H1 (cell line): ENCODE measurements at regions not wholly inside any gene's neighbourhood (a gene's known extent, or its start where the extent isn't known, plus 50 kb on each side); places are given as distances from the start of the nearest gene placed in this dataset.

Experiments used
- CTCF ChIA-PET: fragments of 300-600 bp; sonication (Branson Sonifier 250); formaldehyde crosslinking; loops from one replicate; lab custom pipeline; 2021; ENCODE audit not compliant: partially characterized antibody; lab: Charles Lee
- POLR2A ChIA-PET: fragments of 300-600 bp; sonication (Branson Sonifier 250); formaldehyde crosslinking; loops from one replicate; lab custom pipeline; 2021; ENCODE audit warnings: inconsistent platforms; ENCODE audit not compliant: partially characterized antibody; lab: Charles Lee
- DNase-seq, 2 experiments: peaks; one replicate each; pipeline versions ENCODE4 v3.0.0 to v3.0.0-alpha.2; 2010 to 2022; ENCODE audit warnings: low spot score in 2 of 2, low read depth in 1 of 2, mixed read lengths in 1 of 2
- FAIRE-seq: peaks from 2 replicates; lab custom pipeline; 2011; peaks lifted over from hg19 to GRCh38; lab: Jason Lieb, UNC
- H2AFZ ChIP-seq: 2 replicates; pipeline ENCODE4 v1.8.1; 2012; ENCODE audit warnings: low read length, inconsistent platforms
- H2AK5ac ChIP-seq: 2 replicates; pipeline ENCODE4 v1.6.1; 2013; ENCODE audit warnings: low read depth, low read length
- H2BK120ac ChIP-seq: replicated peaks from 2 replicates; pipeline ENCODE3; 2013; ENCODE audit warnings: low read depth, low read length, inconsistent platforms
- H2BK12ac ChIP-seq: 2 replicates; pipeline ENCODE4 v1.6.1; 2013; ENCODE audit warnings: low read depth, low read length
- H2BK15ac ChIP-seq: 2 replicates; pipeline ENCODE4 v1.6.1; 2013; ENCODE audit warnings: low read length
- H2BK20ac ChIP-seq: 2 replicates; pipeline ENCODE4 v1.6.1; 2013; ENCODE audit warnings: low read length
- H2BK5ac ChIP-seq: 2 replicates; pipeline ENCODE4 v1.6.1; 2013; ENCODE audit warnings: low read depth, low read length
- H3K14ac ChIP-seq: 2 replicates; pipeline ENCODE4 v1.6.1; 2013; ENCODE audit warnings: inconsistent platforms; ENCODE audit not compliant: insufficient read length
- H3K18ac ChIP-seq: 2 replicates; pipeline ENCODE4 v1.6.1; 2013; ENCODE audit warnings: low read length; ENCODE audit errors: extremely low read depth
- H3K23ac ChIP-seq: 2 replicates; pipeline ENCODE4 v1.6.1; 2013; ENCODE audit warnings: inconsistent platforms; ENCODE audit not compliant: insufficient read length
- H3K23me2 ChIP-seq: 2 replicates; pipeline ENCODE4 v1.6.1; 2013; ENCODE audit warnings: low read depth, low read length
- H3K27ac ChIP-seq: 2 replicates; pipeline ENCODE4 v1.6.1; 2011; ENCODE audit warnings: low read depth, low read length, inconsistent platforms
- H3K27me3 ChIP-seq, 4 experiments: replicated peaks in 1 of 4; 1 replicate in 1 of 4; 2 replicates in 3 of 4; pipeline versions ENCODE4 v1.6.1 to v1.8.1; 2011 to 2013; ENCODE audit warnings: low read length in 3 of 4, mild to moderate bottlenecking in 3 of 4, inconsistent platforms in 2 of 4, mixed read lengths in 2 of 4, moderate library complexity in 1 of 4; ENCODE audit not compliant: control insufficient read depth in 3 of 4, insufficient read depth in 3 of 4; ENCODE audit errors: extremely low read depth in 1 of 4
- H3K36me3 ChIP-seq, 4 experiments: 2 replicates each; pipeline versions ENCODE4 v1.6.1 to v1.8.1; 2011 to 2013; ENCODE audit warnings: mild to moderate bottlenecking in 4 of 4, low read length in 3 of 4, moderate library complexity in 2 of 4, control low read depth in 1 of 4, inconsistent platforms in 1 of 4; ENCODE audit not compliant: insufficient read depth in 4 of 4, control insufficient read depth in 2 of 4
- H3K4ac ChIP-seq: replicated peaks from 2 replicates; pipeline ENCODE3; 2013; ENCODE audit warnings: low read length, low read depth, mixed read lengths, inconsistent platforms; ENCODE audit not compliant: insufficient read length
- H3K4me1 ChIP-seq, 4 experiments: replicated peaks in 1 of 4; 1 replicate in 1 of 4; 2 replicates in 3 of 4; pipeline versions ENCODE4 v1.6.1 to v1.8.1; 2011 to 2013; ENCODE audit warnings: low read length in 3 of 4, inconsistent platforms in 2 of 4, mixed read lengths in 1 of 4; ENCODE audit not compliant: insufficient read depth in 4 of 4, control insufficient read depth in 3 of 4
- H3K4me2 ChIP-seq, 2 experiments: 2 replicates each; pipeline versions ENCODE4 v1.6.1 to v1.8.1; 2011 to 2013; ENCODE audit warnings: low read depth in 2 of 2, low read length in 2 of 2, control low read depth in 1 of 2, inconsistent platforms in 1 of 2, mild to moderate bottlenecking in 1 of 2; ENCODE audit not compliant: insufficient read depth in 1 of 2
- H3K4me3 ChIP-seq, 4 experiments: fragments of 200-600, 300-600 bp in 1 of 4; sonication (generic), shearing (Covaris generic), sonication (Bioruptor Twin) in 1 of 4; 2 replicates each; pipeline versions ENCODE4 v1.5.1 to v1.8.1; 2011 to 2016; ENCODE audit warnings: low read length in 4 of 4, low read depth in 3 of 4, control low read depth in 2 of 4, inconsistent platforms in 2 of 4, mild to moderate bottlenecking in 2 of 4, mixed read lengths in 1 of 4, moderate library complexity in 1 of 4; ENCODE audit not compliant: insufficient read depth in 2 of 4; ENCODE audit errors: extremely low read depth in 1 of 4
- H3K56ac ChIP-seq: replicated peaks from 2 replicates; pipeline ENCODE3; 2013; ENCODE audit warnings: low read depth, mild to moderate bottlenecking, mixed read lengths, low read length, inconsistent platforms; ENCODE audit not compliant: insufficient read length
- H3K79me1 ChIP-seq: 2 replicates; pipeline ENCODE4 v1.6.1; 2013; ENCODE audit warnings: low read depth, low read length, control low read depth
- H3K79me2 ChIP-seq, 2 experiments: 2 replicates each; pipeline versions ENCODE4 v1.6.1 to v1.8.1; 2012 to 2013; ENCODE audit warnings: low read length in 2 of 2, mild to moderate bottlenecking in 2 of 2, inconsistent platforms in 1 of 2; ENCODE audit not compliant: insufficient read depth in 2 of 2, control insufficient read depth in 1 of 2
- H3K9ac ChIP-seq, 4 experiments: replicated peaks in 1 of 4; 1 replicate in 1 of 4; 2 replicates in 3 of 4; pipeline versions ENCODE4 v1.6.1 to v1.8.1; 2011 to 2013; ENCODE audit warnings: low read depth in 3 of 4, low read length in 3 of 4, control low read depth in 2 of 4, mild to moderate bottlenecking in 2 of 4, moderate library complexity in 2 of 4, inconsistent platforms in 1 of 4; ENCODE audit errors: extremely low read depth in 1 of 4
- H3K9me3 ChIP-seq, 2 experiments: 2 replicates each; pipeline versions ENCODE4 v1.6.1 to v1.8.1; 2012 to 2013; ENCODE audit warnings: mild to moderate bottlenecking in 2 of 2, moderate library complexity in 2 of 2, control low read depth in 1 of 2, inconsistent platforms in 1 of 2, low read depth in 1 of 2, low read length in 1 of 2, mixed read lengths in 1 of 2; ENCODE audit not compliant: insufficient read depth in 2 of 2
- H4K20me1 ChIP-seq, 2 experiments: replicated peaks in 1 of 2; 2 replicates each; pipeline versions ENCODE3 to v1.8.1; 2011 to 2013; ENCODE audit warnings: inconsistent platforms in 2 of 2, low read length in 2 of 2, mild to moderate bottlenecking in 1 of 2; ENCODE audit not compliant: insufficient read depth in 2 of 2, control insufficient read depth in 1 of 2
- H4K5ac ChIP-seq: 2 replicates; pipeline ENCODE4 v1.6.1; 2013; ENCODE audit warnings: low read length, low read depth, mixed read lengths, inconsistent platforms; ENCODE audit not compliant: insufficient read length
- H4K8ac ChIP-seq: 2 replicates; pipeline ENCODE4 v1.8.0; 2013; ENCODE audit warnings: mild to moderate bottlenecking, moderate library complexity, low read length, inconsistent platforms; ENCODE audit not compliant: insufficient read depth; ENCODE audit errors: extremely low read depth
- H4K91ac ChIP-seq: replicated peaks from 2 replicates; pipeline ENCODE3; 2013; ENCODE audit warnings: low read length, mixed read lengths, inconsistent platforms; ENCODE audit not compliant: insufficient read length
- RBBP5 ChIP-seq: IDR thresholded peaks from 2 replicates; pipeline ENCODE4 v1.7.1; 2012; ENCODE audit warnings: low read depth, mild to moderate bottlenecking, inconsistent platforms, low read length, moderate library complexity, borderline replicate concordance
- whole genome bisulfite sequencing, 2 experiments: shearing (Covaris generic) in 1 of 2; methylation state at CpG; one replicate each; pipeline versions ENCODE4 v1.1.6 to v1.1.7; 2013 to 2015; ENCODE audit warnings: low lambda C conversion rate in 2 of 2, mixed read lengths in 2 of 2, inconsistent platforms in 1 of 2, low coverage in 1 of 2, missing lambda C conversion rate in 1 of 2; ENCODE audit not compliant: insufficient replicate concordance in 2 of 2, insufficient coverage in 1 of 2, insufficient read length in 1 of 2; ENCODE audit errors: extremely low coverage in 1 of 2, missing lambda C conversion rate in 1 of 2; 5-methylcytosine and 5-hydroxymethylcytosine counted together

- H2AK5ac ChIP-seq, result no peak overlapping the region
- H3K9ac ChIP-seq, result no peak overlapping the region
- ChIA-PET CTCF (interaction anchor here (1.6 kb wide), 1 partner anchor 7 kb away, joined by 3 read pairs; no protein-coding TSS in a partner anchor), POLR2A (no interaction called here)
- no peak overlapping the region for H3K56ac ChIP-seq
- H2BK12ac ChIP-seq, result no peak overlapping the region
- H2AFZ ChIP-seq, result no peak overlapping the region
- no peak for DNase-seq
- no peaks in the 10 kb centered on the region for H3K27me3 ChIP-seq
- no peaks in the 10 kb centered on the region for H3K79me2 ChIP-seq
- H3K4me3 ChIP-seq, result no peak overlapping the region
- 70% methylated on average over 4 of the region's 4 CpGs; no CpG with 5 or more reads in 1 of the 2 experiments for WGBS, 2 experiments
- no peaks in the 10 kb centered on the region for H3K36me3 ChIP-seq
- no peak overlapping the region for H4K91ac ChIP-seq
- FAIRE-seq, result no peak
- no peak overlapping the region for H4K5ac ChIP-seq
- no peak overlapping the region for H3K18ac ChIP-seq
- H2BK20ac ChIP-seq, result no peak overlapping the region
- H4K8ac ChIP-seq, result no peak overlapping the region
- H3K23me2 ChIP-seq, result no peaks in the 10 kb centered on the region
- H2BK15ac ChIP-seq, result no peak overlapping the region
- peaks cover 3 to 7% (median 5%) of the 10 kb centered on the region in 4 experiments for H3K4me1 ChIP-seq
- no peak overlapping the region for H3K4me2 ChIP-seq
- no peaks in the 10 kb centered on the region for H3K9me3 ChIP-seq
- no peaks in the 10 kb centered on the region for H4K20me1 ChIP-seq
- H3K23ac ChIP-seq, result no peak overlapping the region
- H2BK5ac ChIP-seq, result no peak overlapping the region
- no peak overlapping the region for H3K27ac ChIP-seq
- H3K4ac ChIP-seq, result no peak overlapping the region
- no peak overlapping the region for H3K14ac ChIP-seq
- no peaks in the 10 kb centered on the region for H3K79me1 ChIP-seq
- H2BK120ac ChIP-seq, result no peak overlapping the region
- TF ChIP-seq RBBP5, result no peak
Measured at GRCh38 chr2:47255794-47256193, 79.5 kb upstream of the CALM2 start.
